ENCODE measurements at regions not wholly inside any gene's neighbourhood (a gene's known extent, or its start where the extent isn't known, plus 50 kb on each side); places are given as distances from the start of the nearest gene placed in this dataset.

GRCh38 chr11:11742486-11742885, 99.3 kb upstream of the USP47 start:
- TF ChIP-seq MYC (IDR thresholded peaks at IDR 0.05; ENCODE audit: low read depth, low read length) (no peak), JUN (IDR thresholded peaks at IDR 0.05; ENCODE audit: borderline replicate concordance, insufficient read depth, insufficient read length, low read depth) (no peak), POLR2A (IDR thresholded peaks at IDR 0.05; ENCODE audit: low read depth, low read length) (no peak), GATA2 (IDR thresholded peaks at IDR 0.05; ENCODE audit: insufficient read depth, insufficient read length, low read depth, low read length) (no peak), CTCF (IDR thresholded peaks at IDR 0.05; ENCODE audit: extremely low read depth in 1 of 2, insufficient read depth in 1 of 2, low read depth in 1 of 2, low read length in 2 of 2) (no peak), FOS (IDR thresholded peaks at IDR 0.05; ENCODE audit: borderline replicate concordance, insufficient read depth, low read length) (no peak), POLR2AphosphoS5 (IDR thresholded peaks at IDR 0.05; ENCODE audit: insufficient read depth, low read depth, low read length) (no peak), EZH2 (IDR thresholded peaks at IDR 0.05; ENCODE audit: borderline replicate concordance, low read depth, low read length, severe bottlenecking) (no peak), MAX (IDR thresholded peaks at IDR 0.05; ENCODE audit: insufficient read depth, insufficient read length) (no peak)
- no peaks in the 10 kb centered on the region for H3K4me1 ChIP-seq (ENCODE audit: control insufficient read depth, extremely low read depth, insufficient read depth, low read length)
- H3K79me2 ChIP-seq (ENCODE audit: control insufficient read depth, insufficient read depth, low read length): no peaks in the 10 kb centered on the region
- no peak overlapping the region for H3K4me3 ChIP-seq (replicated peaks in 1 of 3; ENCODE audit: insufficient read depth in 1 of 3, low read depth in 1 of 3, low read length in 3 of 3)
- FAIRE-seq (no peak), DNase-seq (ENCODE audit: low read depth, low spot score) (no peak)
- H3K9me3 ChIP-seq (replicated peaks; ENCODE audit: control insufficient read depth, insufficient read depth, low read length): no peaks in the 10 kb centered on the region
- no peak overlapping the region for H3K4me2 ChIP-seq (ENCODE audit: insufficient read depth, low read length)
- H3K36me3 ChIP-seq (ENCODE audit: control insufficient read depth in 2 of 2, extremely low read depth in 1 of 2, insufficient read depth in 2 of 2, low read length in 2 of 2): no peaks in the 10 kb centered on the region
- dilution Hi-C loops (cut with MboI; ENCODE audit: extremely low pct_ligation_motif_present, low sequenced_read_pairs): no loop called here
- no peaks in the 10 kb centered on the region for H4K20me1 ChIP-seq (replicated peaks; ENCODE audit: control insufficient read depth, extremely low read depth, insufficient read depth, low read length)
- ChIA-PET CTCF (interaction anchor here (0.5 kb wide), 1 partner anchor 821 kb away, joined by 3 read pairs; no protein-coding TSS in a partner anchor), POLR2A (no interaction called here)
- no peak overlapping the region for H3K9ac ChIP-seq (replicated peaks; ENCODE audit: extremely low read depth, insufficient read depth, low read length)
- BruUV-seq (replicated peaks): no TSS peak
- intact Hi-C loops (cut with micrococcal nuclease): no loop called here
- no peaks in the 10 kb centered on the region for H3K9me1 ChIP-seq (replicated peaks; ENCODE audit: control insufficient read depth, extremely low read depth, insufficient read depth, low read length)
- H3K27me3 ChIP-seq (ENCODE audit: control insufficient read depth in 2 of 2, insufficient read depth in 2 of 2, low read length in 2 of 2): no peaks in the 10 kb centered on the region
- no peak overlapping the region for H2AFZ ChIP-seq (ENCODE audit: low read depth, low read length)
- no peak overlapping the region for H3K27ac ChIP-seq (ENCODE audit: insufficient read depth, low read depth, low read length)

Measured in endothelial cell of umbilical vein (primary cell).